Middle frontal gyrus (tissue), 1 donor: ENCODE measurements at regions not wholly inside any gene's neighbourhood (a gene's known extent, or its start where the extent isn't known, plus 50 kb on each side); places are given as distances from the start of the nearest gene placed in this dataset.

ENCODE experiments used
- DNase-seq: peaks from one replicate; pipeline ENCODE4 v3.0.0-alpha.2; 2015; ENCODE audit warnings: low spot score; ENCODE audit errors: extremely low spot score

DNA sequence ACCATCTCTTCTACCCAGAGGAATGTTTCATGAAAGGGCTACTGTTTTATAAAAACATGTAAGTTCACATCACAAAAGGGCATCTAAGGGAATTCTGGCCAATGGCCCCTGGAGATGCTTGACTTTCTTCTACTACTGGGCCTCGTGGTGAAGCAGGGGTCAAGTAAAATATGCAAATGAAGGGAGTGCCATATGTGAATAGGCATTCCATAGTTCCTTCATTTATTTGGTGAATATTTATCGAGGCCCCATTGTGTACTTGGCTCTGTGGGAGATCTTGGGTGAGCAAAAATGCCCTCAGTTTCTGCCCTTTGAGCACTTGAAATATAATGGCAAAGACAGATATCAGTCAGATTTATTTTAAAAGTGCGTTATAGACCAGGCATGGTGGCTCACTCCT lies 101.3 kb upstream of the CACNA2D3 start:
- no peak for DNase-seq

DNA sequence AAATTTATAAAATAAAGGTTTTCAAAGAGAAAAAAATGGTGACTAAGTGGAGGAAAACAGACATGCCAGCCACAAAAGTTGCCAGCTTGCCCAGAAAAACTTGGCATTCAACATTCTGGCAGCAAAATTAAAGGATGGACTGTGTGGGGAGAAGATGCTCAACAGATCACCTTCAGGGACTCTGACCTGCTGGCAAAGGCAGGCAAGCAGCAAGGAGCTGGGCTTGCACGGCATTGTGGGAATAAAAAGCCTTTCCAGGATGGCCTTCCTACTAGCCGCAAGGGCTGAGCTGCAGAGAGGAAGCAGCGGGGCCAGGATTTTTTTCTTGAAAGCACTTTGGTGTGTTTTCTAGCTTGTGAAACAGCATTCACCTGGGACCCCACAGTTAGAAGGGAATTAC lies 101.9 kb upstream of the CACNA2D3 start:
- no peak for DNase-seq

DNA sequence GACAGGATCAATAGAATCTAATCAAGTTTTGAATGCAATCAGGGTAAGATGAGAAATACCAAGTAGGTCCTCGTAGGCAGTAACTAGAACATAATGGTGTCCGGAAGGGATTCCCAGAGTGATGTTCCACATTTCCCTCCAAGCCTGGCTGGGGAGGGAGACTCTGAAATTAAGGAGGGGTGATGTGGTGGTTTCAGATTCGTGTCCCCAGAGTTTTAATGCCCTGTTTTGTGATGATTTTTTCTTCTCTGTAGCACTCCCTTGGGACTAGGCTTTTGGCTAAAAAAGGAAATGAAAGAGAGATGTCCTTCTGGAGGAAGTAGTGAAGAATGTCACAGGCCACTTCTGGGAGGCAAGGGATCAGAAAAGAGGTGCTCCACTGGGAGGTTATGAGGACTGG lies 108.3 kb upstream of the CACNA2D3 start:
- no peak for DNase-seq

DNA sequence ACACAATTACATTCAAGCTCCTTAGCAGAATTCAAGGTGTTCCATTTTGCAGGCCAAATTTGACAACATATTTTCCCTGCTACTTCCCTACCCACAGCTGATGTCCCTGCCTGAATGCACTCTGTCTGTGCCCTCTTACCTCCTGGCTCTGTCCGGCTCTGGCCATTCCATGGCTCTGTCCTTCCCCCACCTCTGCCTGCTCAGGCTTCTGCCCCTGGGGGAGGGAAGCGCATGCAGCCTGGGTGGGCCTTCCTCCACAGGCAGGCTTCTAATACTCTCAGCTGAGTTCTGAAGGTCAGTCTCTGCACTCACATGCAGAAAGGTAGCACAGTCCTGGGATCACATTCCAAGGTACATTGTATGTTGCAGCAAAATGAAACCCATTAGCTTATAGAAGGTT lies 113.6 kb upstream of the CACNA2D3 start:
- no peak for DNase-seq

DNA sequence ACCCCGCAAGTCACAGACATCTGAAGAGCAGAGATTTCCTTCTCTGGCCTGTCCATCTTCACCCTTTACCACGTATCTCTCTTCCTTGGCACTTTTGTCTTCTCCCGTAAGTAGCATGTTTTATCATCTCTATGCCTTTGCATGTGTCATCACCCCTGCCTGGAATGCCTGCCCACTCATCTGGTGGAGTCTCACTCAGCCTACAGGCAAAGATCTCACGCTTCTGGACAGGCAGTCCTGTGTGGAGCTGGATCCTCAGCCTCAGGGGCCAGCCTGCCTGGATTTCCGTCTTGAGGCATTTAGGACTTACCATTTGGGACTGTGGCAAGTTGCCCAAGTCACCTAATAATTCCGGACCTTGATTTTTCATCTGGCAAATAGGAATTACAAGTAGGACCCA lies 114.3 kb upstream of the CACNA2D3 start:
- DNase-seq, result no peak

DNA sequence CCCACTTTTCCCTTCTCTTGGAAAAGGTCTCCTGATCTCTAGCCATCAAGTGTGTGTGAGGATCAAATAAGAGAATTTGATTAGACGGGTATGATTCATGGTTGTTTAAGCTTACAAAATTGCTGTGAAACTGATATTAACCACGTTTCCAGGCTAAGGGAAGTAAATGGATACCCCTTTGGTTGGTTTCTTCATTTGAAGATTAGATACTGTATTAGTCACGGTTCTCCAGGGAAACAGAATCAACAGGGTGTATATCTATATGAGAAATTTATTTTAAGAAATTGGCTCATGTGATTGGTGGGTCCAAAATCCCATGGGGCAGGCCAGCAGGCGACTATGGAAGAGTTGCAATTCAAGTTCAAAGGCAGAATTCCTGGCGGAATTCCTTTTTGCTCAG lies 112.7 kb upstream of the SELENOK start:
- no peak for DNase-seq

DNA sequence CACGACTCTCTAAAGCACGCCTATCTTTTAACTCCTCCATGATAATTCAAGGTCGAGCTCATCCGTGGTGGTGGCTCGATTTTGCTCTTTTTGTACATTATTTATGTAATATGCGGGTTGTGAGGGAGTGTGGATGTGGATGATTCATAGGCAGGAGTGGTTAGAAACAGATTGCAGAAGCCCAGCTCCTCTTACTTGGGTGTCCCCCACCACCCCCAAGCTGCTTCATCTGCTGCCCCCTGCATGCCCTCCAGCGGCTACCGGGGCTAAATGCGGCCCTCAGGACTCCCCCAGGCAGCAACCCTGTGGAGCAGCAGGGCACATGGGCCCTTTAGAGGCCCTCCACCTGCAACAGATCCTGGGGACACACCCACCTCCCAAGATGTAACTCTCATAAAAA lies 111.5 kb upstream of the SELENOK start:
- no peak for DNase-seq

DNA sequence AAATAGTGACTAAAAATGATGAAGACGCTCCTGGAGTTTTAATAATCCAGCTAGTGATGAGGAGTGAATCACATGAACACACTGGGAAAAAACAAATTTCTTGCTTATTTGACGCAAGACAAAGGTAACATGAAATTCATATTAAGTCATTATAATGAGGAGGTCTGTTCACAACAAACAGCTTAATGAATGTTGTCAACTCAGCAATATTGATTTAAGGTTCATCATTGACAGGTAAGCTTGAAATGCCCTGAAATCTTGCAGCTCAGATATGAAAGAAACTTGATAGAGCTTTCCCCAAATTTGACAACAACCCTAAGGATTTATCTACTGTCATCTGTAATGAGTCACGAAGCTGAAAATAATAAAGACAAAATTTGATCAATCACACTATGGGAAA lies 108.1 kb upstream of the SELENOK start:
- DNase-seq, result no peak

DNA sequence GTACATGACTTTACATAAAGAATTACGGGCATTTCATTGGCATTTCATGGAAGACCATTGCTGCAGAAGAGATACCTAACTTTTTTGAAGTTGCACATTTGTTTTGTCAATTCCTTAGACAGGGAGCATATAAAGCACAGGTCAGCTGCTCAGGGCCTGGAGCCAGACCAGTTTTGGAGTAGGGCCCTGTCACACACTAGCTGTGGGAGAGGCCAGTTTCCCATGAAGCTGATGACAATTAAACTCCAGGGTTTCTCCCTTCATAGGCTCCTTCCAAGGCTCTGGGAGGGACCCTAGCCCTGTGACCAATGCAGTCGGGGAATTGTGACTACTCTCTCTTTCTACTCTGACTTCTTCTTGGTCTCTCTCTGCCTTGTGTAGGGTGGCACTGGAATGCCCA lies 107.3 kb upstream of the SELENOK start:
- no peak for DNase-seq

DNA sequence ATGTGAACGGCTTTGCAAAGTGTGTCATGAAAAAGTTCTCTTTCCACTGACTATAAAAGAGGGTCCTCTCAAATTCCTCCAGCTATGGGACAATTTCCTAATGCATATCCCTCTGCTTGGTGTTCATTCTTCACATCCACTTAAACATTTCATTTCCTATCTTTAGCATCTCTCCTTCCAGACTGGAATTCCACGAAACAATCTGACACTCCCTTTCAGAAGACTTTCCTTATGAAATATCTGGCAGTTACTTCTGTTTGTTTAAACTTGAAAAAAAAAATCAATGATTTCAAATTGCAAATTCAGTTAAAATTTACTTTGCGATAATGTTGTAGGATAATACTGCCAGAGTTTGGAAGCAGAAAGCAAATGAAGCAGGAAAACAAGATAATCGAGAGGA lies 105.8 kb upstream of the SELENOK start:
- no peak for DNase-seq

DNA sequence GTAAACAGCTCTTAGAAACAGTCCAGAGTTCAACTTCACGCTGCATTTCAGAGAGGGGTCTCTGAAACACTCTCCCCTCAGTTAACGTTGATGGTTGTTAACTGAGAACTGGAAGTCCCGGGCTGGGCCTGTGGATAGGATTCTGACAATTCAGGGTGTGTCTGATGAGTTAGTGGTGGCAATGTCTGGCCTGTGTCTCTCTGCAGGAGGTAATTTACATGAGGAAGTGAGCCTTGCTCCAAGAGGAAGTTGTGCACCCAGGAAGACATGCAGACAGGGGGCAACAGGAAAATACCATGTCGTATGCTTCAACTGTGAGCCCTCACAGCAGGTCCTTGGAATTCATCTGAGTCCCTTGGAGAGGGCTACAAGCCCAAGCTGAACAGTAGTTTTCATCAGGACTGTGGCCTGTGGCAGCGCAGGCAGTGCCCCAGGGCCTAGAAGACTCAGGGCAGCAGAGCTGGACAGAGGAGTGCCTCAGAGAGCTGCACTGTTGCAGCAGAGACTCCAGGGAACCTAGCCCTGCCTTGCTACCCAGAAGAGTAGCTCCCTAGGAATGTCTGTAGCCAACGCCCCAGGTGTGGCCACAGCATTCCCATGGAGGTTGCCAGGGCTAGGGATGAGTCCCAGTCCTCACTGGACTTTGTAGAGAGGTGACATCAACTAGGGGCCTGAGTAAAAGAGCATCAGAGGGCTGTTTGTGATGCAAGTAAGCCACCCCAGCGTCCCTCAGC lies 104.6 kb upstream of the SELENOK start:
- no peak for DNase-seq

DNA sequence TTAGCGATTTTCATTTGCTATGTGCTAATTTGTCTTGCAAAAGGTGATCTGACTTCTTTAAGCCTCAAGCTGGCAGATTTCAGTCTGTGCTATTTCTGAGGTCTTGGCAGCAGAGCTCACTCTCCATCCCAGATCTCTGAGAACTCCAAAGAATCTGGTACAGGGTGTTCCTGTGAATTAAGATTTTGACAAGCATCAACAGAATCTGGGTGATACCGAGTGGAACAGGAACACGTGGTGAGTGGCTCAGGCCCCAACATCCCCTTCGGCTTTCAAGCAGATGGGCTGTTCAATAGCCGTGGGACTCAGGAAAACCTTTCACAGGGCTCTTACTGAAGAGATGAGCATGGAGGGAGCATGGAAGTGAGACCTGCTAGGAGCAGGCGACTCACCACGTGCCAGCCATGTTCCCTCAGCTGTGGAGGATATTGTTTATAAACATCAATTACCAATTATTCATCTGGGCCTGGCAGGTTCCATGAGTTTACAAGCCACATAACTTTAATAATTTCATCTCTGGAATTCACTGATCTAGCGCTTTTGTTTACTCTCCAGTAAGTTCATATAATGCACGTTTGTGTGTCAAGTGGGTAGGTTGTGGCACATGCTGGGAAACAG lies 103.4 kb upstream of the SELENOK start:
- peak; percentile 34 for DNase-seq

DNA sequence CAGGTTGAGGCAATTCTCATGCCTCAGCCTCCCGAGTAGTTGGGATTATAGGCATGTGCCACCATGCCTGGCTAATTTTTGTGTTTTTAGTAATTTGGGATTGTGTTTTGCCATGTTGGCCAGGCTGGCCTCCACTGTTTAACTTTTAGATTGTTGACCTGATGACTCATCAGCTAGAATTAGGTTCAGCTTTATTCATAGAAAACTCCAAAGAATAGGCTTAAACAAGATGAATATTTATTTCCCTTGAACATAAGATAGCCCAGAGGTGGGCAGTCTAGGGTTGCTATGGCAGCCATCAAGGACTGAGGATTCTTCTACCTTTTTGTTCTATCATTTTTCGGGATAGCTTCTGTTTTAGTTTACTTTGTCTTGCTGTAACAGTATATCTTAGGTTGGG lies 99.6 kb upstream of the SELENOK start:
- DNase-seq, result no peak

DNA sequence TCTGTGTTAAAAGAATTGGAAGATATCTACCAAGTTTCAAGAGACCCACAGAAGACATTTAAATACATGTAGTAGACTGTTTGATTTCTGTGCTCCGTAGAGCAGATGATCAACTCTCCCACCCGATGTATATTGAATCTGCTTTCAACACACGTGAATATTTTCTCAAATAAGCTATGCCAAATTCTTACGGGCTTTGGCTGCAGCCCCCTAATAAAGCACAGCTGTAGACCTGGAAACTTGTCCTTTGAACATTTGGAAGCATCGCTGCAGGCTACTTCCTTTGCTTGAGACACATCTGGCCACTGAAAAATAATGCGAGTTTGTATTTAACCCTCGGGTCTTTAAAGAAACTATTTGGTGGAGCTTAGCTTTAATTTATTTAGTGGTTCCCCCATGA lies 98.3 kb upstream of the SELENOK start:
- no peak for DNase-seq

DNA sequence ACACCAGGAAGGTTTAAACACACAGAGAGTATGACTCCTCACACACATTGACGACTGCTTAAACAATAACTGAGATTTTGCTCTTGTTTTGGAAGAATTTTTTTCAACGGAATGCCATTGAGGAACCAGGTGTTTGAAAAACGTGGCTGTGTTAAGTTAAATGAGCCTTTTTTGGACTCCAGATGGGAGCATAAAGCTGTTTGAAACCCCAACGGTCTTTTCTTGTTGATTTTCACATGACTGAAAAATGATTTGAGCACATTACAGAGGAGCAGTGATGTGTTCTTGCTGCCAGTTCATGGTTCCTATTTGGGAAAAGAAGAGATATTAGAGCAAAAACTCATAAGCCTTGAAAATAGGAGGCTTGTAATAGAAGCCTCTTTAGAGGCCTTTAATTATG lies 97.8 kb upstream of the SELENOK start:
- DNase-seq, result no peak

DNA sequence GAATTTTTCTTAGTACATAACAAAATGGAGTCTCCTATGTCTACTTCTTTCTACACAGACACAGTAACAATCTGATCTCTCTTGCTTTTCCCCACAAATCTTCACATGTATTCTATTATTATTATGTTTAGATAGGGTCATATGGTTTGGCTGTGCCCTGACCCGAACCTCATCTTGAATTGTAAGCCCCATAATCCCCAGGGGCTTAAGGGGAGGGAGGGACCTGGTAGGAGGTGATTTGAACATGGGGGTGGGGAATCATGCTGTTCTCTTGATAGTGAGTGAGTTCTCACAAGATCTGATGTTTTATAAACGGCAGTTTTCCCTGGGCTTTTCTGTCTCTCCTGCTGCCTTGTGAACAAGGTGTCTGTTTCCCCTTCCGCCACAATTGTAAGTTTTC lies 86.7 kb upstream of the SELENOK start:
- no peak for DNase-seq

DNA sequence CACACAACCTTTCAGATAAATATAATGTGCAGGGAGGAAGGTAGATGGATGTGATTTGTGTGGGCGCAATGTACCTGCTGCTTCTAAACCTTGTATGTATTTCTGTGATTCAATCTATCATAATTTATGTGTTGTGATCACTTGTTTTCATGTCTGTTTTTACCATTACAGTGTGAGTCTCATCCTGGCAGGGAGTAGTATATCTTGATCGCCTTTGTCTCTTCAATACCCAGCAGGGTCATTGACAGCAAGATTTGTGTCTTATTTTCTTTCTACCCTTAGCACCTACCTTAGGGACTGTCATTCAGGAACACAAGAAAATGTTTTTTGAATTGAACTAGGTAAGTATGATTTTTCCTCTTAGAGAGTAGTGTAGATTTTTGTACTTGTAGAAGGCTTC lies 83.7 kb upstream of the SELENOK start:
- no peak for DNase-seq

DNA sequence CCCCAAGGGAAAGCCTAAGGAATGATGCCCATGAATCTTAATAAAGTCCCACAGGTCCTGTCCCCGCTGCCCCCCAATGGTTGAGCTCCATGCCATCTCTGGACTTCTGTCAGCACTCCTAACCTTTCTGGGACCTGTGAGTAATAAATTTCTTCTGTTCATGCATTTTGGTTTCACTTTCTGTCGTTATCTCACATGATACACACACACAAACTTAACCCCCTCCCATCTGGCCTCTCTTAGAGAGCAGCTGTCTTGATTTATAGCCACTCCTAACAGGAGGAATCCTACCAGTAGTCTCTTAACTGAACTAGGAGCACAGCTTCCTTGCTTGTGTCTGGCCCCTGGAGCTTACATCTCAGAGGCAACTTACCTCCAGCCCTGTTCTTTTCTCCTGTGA lies 82.7 kb upstream of the SELENOK start:
- no peak for DNase-seq

DNA sequence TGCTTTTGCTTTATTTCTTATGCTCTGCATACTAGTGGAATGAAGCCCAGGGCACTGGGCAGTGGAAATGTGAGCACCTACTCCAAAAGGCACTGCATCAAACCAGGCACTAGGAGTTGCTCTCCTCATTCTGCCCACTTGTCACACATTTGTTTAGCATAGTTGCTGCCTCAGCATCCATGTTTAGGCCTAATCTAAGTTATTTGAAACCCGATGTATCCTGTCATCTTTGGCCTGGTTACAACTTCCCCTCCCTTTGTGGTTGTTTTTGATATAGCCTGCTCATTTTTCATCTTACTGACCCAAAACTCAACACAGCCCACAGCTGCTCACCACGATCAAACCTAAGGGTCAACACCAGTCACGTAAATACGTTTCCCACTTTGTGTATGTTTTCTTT lies 82.2 kb upstream of the SELENOK start:
- no peak for DNase-seq

DNA sequence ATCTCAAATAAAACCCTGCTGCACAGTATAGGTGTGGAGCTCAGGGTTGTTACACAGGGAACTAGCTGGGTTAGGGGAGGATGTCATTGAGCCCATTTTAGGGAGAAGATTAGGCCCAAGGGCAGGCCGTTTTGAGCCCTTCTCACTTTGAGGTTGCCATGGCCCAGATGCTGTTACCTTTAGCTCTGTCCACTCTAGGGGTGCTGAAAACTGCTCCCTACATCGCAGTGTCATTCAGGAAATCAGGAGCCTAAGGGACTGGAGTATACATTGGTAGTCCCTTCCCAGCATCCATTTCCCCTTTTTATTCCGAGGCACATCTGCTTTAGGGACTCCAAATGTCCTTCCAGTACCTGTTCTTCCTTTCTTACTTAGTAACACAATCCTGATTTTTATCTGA lies 79.0 kb upstream of the SELENOK start:
- no peak for DNase-seq

DNA sequence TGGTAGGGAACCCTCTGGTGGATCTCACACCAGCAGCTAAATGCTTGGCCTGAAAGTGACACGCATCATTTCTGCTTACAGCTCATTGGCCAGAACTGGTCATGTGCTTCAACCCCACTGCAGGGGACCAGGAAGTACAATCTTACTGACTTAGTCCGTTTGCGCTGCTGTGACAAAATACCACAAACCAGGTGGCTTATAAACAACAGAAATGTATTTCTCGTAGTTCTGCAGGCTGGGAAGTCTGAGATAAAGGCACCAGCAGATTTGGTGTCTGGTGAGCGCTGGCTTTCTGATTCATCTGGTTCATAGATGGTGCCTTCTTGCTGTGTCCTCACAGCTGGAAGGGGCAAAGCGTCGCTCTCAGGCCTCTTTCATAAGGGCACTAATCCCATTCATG lies 77.4 kb upstream of the SELENOK start:
- DNase-seq, result no peak

DNA sequence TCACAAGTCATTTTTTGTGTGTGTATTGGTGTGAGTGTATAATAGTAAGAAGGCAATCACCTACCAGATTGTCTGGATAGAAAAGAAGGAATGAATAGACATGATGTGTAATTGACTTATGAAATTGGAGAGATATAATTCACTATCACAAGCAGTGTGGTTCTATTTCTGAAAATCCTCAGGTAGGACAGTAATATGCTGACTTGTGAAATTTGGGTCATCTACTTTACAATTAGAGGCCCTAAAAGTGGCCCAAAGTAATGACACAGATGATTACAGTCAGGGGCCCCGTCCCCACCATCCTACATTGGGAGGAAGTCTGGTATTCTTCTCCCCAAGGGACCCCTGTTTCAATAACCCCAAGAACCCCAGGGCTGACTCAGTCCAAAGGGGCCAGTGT lies 73.6 kb upstream of the SELENOK start:
- no peak for DNase-seq

DNA sequence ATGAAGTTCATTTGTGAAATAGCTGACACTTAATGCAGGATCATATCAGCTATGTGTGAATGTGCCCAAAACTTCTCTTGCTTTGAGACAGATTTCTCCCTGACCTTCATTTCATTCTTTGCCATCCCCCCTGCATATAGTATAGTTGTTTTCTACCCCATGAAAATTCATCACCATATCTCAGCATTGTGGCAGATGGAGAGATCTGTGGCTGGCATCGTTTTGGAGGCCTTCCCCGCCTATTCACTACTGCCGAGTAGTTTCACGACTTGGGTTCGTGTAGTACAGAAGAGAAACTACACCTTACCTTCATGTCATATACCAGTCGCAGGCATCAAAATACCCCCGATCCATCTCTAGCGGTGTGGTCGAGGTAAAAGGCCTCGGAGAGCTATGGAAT lies 66.2 kb upstream of the SELENOK start:
- no peak for DNase-seq

DNA sequence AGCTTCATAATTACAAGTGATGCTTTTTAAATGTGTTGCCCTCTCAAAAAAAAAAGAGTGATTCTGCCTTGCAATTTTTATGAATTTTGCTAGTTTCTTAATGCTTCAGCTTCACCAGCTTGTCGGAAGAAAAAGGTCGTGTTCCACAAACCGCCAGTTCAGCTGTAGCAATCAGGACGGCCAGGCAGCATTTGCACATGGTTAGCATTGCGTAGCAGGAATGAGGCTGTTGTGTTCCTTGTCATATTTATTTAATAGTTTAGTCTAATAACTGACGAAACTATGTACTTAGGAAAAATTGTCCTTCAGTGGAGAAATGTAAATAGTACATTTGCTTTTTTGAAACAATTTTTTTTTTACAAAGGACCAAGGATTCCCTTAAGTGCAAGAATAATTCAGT lies 64.9 kb upstream of the SELENOK start:
- no peak for DNase-seq
